ENCODE measurements at regions not wholly inside any gene's neighbourhood (a gene's known extent, or its start where the extent isn't known, plus 50 kb on each side); places are given as distances from the start of the nearest gene placed in this dataset.

DNA sequence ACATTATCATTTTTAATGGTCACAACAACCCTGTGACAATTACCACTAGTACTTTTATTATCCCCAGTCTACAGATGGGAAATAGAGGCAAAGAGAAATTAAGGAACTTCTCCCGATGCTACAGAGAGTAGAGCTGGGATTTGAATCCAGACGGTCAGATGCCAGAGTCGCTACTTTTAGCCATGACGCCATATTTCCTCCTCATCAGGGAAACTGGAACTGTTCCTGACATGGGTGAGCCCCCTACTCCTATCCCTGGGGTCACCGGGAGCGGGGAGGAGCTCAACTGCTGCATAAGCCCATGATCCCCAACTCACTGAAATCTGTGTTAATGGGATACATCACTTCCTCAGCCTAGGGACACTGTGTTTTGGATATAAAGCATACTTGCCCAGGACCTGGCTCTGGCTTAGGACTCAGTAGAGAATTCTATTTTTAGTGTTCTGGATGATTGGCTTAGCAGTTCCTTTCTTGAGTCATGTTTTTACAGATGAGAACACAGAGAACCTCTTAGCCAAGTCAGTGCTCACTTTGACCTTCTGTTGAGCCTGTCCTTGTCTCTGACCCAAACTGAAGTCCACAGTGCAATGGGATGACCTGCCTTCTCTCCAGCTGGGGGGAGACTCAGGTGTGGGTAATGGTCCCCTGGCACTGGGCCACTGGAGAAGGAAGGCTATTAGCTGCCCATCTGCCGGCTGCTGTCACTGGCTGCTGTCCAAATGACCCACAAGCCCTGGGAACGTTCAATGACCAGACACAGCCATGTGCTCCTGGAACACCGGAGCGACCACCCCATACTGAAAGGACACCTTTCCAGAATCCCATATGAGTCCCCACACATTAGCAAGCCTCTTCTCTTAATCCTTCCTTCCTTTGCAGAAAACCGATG is 90.8 kb upstream of the SHISA3 start:
- TF ChIP-seq, protein P1, sequence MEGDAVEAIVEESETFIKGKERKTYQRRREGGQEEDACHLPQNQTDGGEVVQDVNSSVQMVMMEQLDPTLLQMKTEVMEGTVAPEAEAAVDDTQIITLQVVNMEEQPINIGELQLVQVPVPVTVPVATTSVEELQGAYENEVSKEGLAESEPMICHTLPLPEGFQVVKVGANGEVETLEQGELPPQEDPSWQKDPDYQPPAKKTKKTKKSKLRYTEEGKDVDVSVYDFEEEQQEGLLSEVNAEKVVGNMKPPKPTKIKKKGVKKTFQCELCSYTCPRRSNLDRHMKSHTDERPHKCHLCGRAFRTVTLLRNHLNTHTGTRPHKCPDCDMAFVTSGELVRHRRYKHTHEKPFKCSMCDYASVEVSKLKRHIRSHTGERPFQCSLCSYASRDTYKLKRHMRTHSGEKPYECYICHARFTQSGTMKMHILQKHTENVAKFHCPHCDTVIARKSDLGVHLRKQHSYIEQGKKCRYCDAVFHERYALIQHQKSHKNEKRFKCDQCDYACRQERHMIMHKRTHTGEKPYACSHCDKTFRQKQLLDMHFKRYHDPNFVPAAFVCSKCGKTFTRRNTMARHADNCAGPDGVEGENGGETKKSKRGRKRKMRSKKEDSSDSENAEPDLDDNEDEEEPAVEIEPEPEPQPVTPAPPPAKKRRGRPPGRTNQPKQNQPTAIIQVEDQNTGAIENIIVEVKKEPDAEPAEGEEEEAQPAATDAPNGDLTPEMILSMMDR (IDR thresholded peaks at IDR 0.05) = no peak
- TF ChIP-seq POLR2A (IDR thresholded peaks at IDR 0.05) = no peak
